T-cell (primary cell): ENCODE measurements at regions not wholly inside any gene's neighbourhood (a gene's known extent, or its start where the extent isn't known, plus 50 kb on each side); places are given as distances from the start of the nearest gene placed in this dataset.

ENCODE experiments used
- ATAC-seq, 4 experiments: fragments of 200-7000 bp in 3 of 4; fragments of 150-1000 bp in 1 of 4; cut with Tn5 transposase; replicated peaks in 1 of 4; 1 replicate in 3 of 4; 2 replicates in 1 of 4; pipeline ENCODE4 v1.10.0; 2021; ENCODE audit warnings: moderate library complexity in 3 of 4, mild to moderate bottlenecking in 2 of 4, moderate number of reproducible peaks in 1 of 4
- CTCF ChIA-PET, 2 donors: fragments of 300-600 bp; sonication (Branson Sonifier 250); formaldehyde crosslinking; loops; one replicate each; lab custom pipeline; 2022; ENCODE audit warnings: antibody characterized with exemption in 2 of 2; lab: Charles Lee
- POLR2A ChIA-PET, 2 donors: fragments of 300-600 bp; sonication (Branson Sonifier 250); formaldehyde crosslinking; loops; one replicate each; lab custom pipeline; 2022; ENCODE audit warnings: antibody characterized with exemption in 2 of 2; lab: Charles Lee
- DNase-seq, 35 experiments: peaks; one replicate each; pipeline versions ENCODE4 v3.0.0 to v3.0.0-alpha.2; 2013 to 2023
- H3K27ac ChIP-seq: one replicate; pipeline ENCODE4 v1.5.1; 2013; ENCODE audit warnings: low read length
- H3K27me3 ChIP-seq, 2 experiments: replicated peaks in 1 of 2; 1 replicate in 1 of 2; 2 replicates in 1 of 2; pipeline versions ENCODE4 v1.6.1 to v1.7.0; 2013; ENCODE audit warnings: low read length in 1 of 2, mixed read lengths in 1 of 2; ENCODE audit not compliant: control insufficient read depth in 2 of 2, insufficient read depth in 2 of 2; ENCODE audit errors: extremely low read depth in 1 of 2
- H3K36me3 ChIP-seq, 2 donors: 1 replicate in 1 of 2; 2 replicates in 1 of 2; pipeline versions ENCODE4 v1.6.1 to v1.7.0; 2013; ENCODE audit warnings: low read length in 1 of 2; ENCODE audit not compliant: control insufficient read depth in 2 of 2, insufficient read depth in 1 of 2; ENCODE audit errors: extremely low read depth in 1 of 2
- H3K4me1 ChIP-seq, 2 experiments: 1 replicate in 1 of 2; 2 replicates in 1 of 2; pipeline versions ENCODE4 v1.6.1 to v1.7.0; 2013; ENCODE audit warnings: low read length in 2 of 2, mixed read lengths in 1 of 2; ENCODE audit not compliant: insufficient read depth in 2 of 2, control insufficient read depth in 1 of 2; ENCODE audit errors: extremely low read depth in 1 of 2
- H3K4me3 ChIP-seq, 2 donors: 1 replicate in 1 of 2; 2 replicates in 1 of 2; pipeline versions ENCODE4 v1.5.1 to v1.7.0; 2013; ENCODE audit warnings: mild to moderate bottlenecking in 2 of 2, low read length in 1 of 2, moderate library complexity in 1 of 2; ENCODE audit not compliant: control insufficient read depth in 1 of 2; ENCODE audit errors: extremely low read depth in 1 of 2
- H3K9me3 ChIP-seq: 2 replicates; pipeline ENCODE4 v1.7.0; 2013
- H3K27ac Mint-ChIP-seq, 2 donors: one replicate each; pipeline ENCODE4 v1.8.0; 2020 to 2021; ENCODE audit warnings: mild to moderate bottlenecking in 2 of 2, mixed read lengths in 2 of 2
- H3K27me3 Mint-ChIP-seq, 2 donors: one replicate each; pipeline ENCODE4 v1.8.0; 2021 to 2022; ENCODE audit warnings: mixed read lengths in 2 of 2
- H3K36me3 Mint-ChIP-seq: one replicate; pipeline ENCODE4 v1.8.0; 2021; ENCODE audit warnings: mixed read lengths
- H3K4me1 Mint-ChIP-seq, 3 donors: one replicate each; pipeline ENCODE4 v1.8.0; 2020 to 2022; ENCODE audit warnings: mixed read lengths in 3 of 3, mild to moderate bottlenecking in 1 of 3
- H3K4me3 Mint-ChIP-seq, 3 donors: one replicate each; pipeline ENCODE4 v1.8.0; 2020 to 2022; ENCODE audit warnings: mild to moderate bottlenecking in 3 of 3, mixed read lengths in 3 of 3, moderate library complexity in 3 of 3
- H3K9me3 Mint-ChIP-seq, 3 donors: one replicate each; pipeline ENCODE4 v1.8.0; 2020 to 2022; ENCODE audit warnings: mixed read lengths in 3 of 3
- WGBS: methylation state at CpG from one replicate; pipeline ENCODE4 v1.1.5; 2013; ENCODE audit warnings: missing lambda C conversion rate; ENCODE audit not compliant: insufficient coverage; 5-methylcytosine and 5-hydroxymethylcytosine counted together

GRCh38 chr13:40124633-40125015 lies 469.2 kb downstream of the COG6 start:
- ChIA-PET POLR2A (no interaction called here), CTCF (no interaction called here)
- H3K4me3 ChIP-seq: no peak overlapping the region
- Mint-ChIP-seq H3K27me3 (no peaks in the 10 kb centered on the region), H3K36me3 (no peaks in the 10 kb centered on the region), H3K4me3 (no peak overlapping the region), H3K27ac (no peak overlapping the region), H3K9me3 (peaks cover 0 to 3% (median 0%) of the 10 kb centered on the region in 3 donors), H3K4me1 (peaks cover 33 to 36% (median 36%) of the 10 kb centered on the region in 3 donors)
- no peaks in the 10 kb centered on the region for H3K9me3 ChIP-seq
- DNase-seq (no peak), ATAC-seq (no peak)
- no peak overlapping the region for H3K27ac ChIP-seq
- no CpG with 5 or more reads among the region's 2 CpGs for WGBS
- H3K36me3 ChIP-seq: no peaks in the 10 kb centered on the region
- peaks cover 12 to 13% of the 10 kb centered on the region in 2 experiments for H3K4me1 ChIP-seq
- H3K27me3 ChIP-seq: no peaks in the 10 kb centered on the region

- Histone ChIP-seq H3K4me3 (no peak overlapping the region), H3K27ac (no peak overlapping the region), H3K9me3 (no peaks in the 10 kb centered on the region), H3K27me3 (no peaks in the 10 kb centered on the region), H3K36me3 (no peaks in the 10 kb centered on the region), H3K4me1 (peaks cover 12 to 13% of the 10 kb centered on the region in 2 experiments)
- Mint-ChIP-seq H3K4me1 (peaks cover 33 to 36% (median 36%) of the 10 kb centered on the region in 3 donors), H3K9me3 (peaks cover 0 to 3% (median 0%) of the 10 kb centered on the region in 3 donors), H3K27ac (no peak overlapping the region), H3K27me3 (no peaks in the 10 kb centered on the region), H3K4me3 (no peak overlapping the region), H3K36me3 (no peaks in the 10 kb centered on the region)
- CTCF ChIA-PET: interaction anchor here (0.6 to 0.7 kb wide), 3 partner anchors 48 to 652 kb away, joined by 3 to 8 read pairs (median 6); no protein-coding TSS in a partner anchor
- ATAC-seq: no peak
- 93% methylated on average over 2 of the region's 3 CpGs for WGBS
- POLR2A ChIA-PET: no interaction called here
- no peak for DNase-seq
Measured at GRCh38 chr13:40125336-40125735, 469.9 kb downstream of the COG6 start.

GRCh38 chr13:40126306-40127085 lies 471.0 kb downstream of the COG6 start:
- Mint-ChIP-seq H3K27ac (no peak overlapping the region), H3K9me3 (peaks cover 0 to 3% (median 0%) of the 10 kb centered on the region in 3 donors), H3K36me3 (no peaks in the 10 kb centered on the region), H3K4me1 (peaks cover 35 to 39% (median 36%) of the 10 kb centered on the region in 3 donors), H3K4me3 (peak overlapping the region in 1 of 3 donors; percentile 35), H3K27me3 (no peaks in the 10 kb centered on the region)
- CTCF ChIA-PET: no interaction called here
- Histone ChIP-seq H3K27ac (no peak overlapping the region), H3K4me1 (peaks cover 12 to 13% of the 10 kb centered on the region in 2 experiments), H3K4me3 (peak overlapping the region in 1 of 2 donors; percentile 7), H3K27me3 (no peaks in the 10 kb centered on the region), H3K36me3 (no peaks in the 10 kb centered on the region), H3K9me3 (no peaks in the 10 kb centered on the region)
- peak in 3 of 4 experiments; percentile 36 to 61 (median 41) for ATAC-seq
- WGBS: 100% methylated on average over 2 of the region's 7 CpGs
- POLR2A ChIA-PET: interaction anchor here in 1 of 2 donors (0.7 kb wide), 1 partner anchor 23 kb away, joined by 5 read pairs; no protein-coding TSS in a partner anchor
- no peak for DNase-seq

GRCh38 chr13:40127476-40127875 lies 472.0 kb downstream of the COG6 start:
- peaks cover 0 to 3% (median 0%) of the 10 kb centered on the region in 3 donors for H3K9me3 Mint-ChIP-seq
- no peak overlapping the region for H3K27ac Mint-ChIP-seq
- DNase-seq (no peak), ATAC-seq (no peak)
- peaks cover 38 to 44% (median 40%) of the 10 kb centered on the region in 3 donors for H3K4me1 Mint-ChIP-seq
- peaks cover 12 to 13% of the 10 kb centered on the region in 2 experiments for H3K4me1 ChIP-seq
- no peak overlapping the region for H3K27ac ChIP-seq
- CTCF ChIA-PET: interaction anchor here in 1 of 2 donors (0.6 kb wide), 1 partner anchor 528 kb away, joined by 3 read pairs; no protein-coding TSS in a partner anchor
- POLR2A ChIA-PET: no interaction called here
- no peaks in the 10 kb centered on the region for H3K9me3 ChIP-seq
- H3K4me3 Mint-ChIP-seq: peak overlapping the region in 1 of 3 donors; percentile 24
- no peaks in the 10 kb centered on the region for H3K27me3 ChIP-seq
- H3K4me3 ChIP-seq: no peak overlapping the region
- no peaks in the 10 kb centered on the region for H3K27me3 Mint-ChIP-seq
- H3K36me3 ChIP-seq: no peaks in the 10 kb centered on the region
- H3K36me3 Mint-ChIP-seq: no peaks in the 10 kb centered on the region

- POLR2A ChIA-PET: no interaction called here
- no peaks in the 10 kb centered on the region for H3K27me3 ChIP-seq
- peaks cover 0 to 3% (median 0%) of the 10 kb centered on the region in 3 donors for H3K9me3 Mint-ChIP-seq
- no peak overlapping the region for H3K4me3 ChIP-seq
- peak overlapping the region in 1 of 3 donors; percentile 24 for H3K4me3 Mint-ChIP-seq
- peaks cover 12 to 13% of the 10 kb centered on the region in 2 experiments for H3K4me1 ChIP-seq
- peaks cover 42 to 44% (median 43%) of the 10 kb centered on the region in 3 donors for H3K4me1 Mint-ChIP-seq
- no peaks in the 10 kb centered on the region for H3K36me3 Mint-ChIP-seq
- WGBS: 100% methylated on average over 1 of the region's 3 CpGs
- no peak overlapping the region for H3K27ac ChIP-seq
- no peaks in the 10 kb centered on the region for H3K27me3 Mint-ChIP-seq
- no peaks in the 10 kb centered on the region for H3K36me3 ChIP-seq
- no peak overlapping the region for H3K27ac Mint-ChIP-seq
- H3K9me3 ChIP-seq: no peaks in the 10 kb centered on the region
- CTCF ChIA-PET: interaction anchor here in 1 of 2 donors (0.6 kb wide), 1 partner anchor 527 kb away, joined by 3 read pairs; no protein-coding TSS in a partner anchor
- DNase-seq: no peak
- no peak for ATAC-seq
Measured at GRCh38 chr13:40127925-40128324, 472.5 kb downstream of the COG6 start.

- DNase-seq (no peak), ATAC-seq (no peak)
- Histone ChIP-seq H3K27ac (no peak overlapping the region), H3K4me1 (peaks cover 12 to 13% of the 10 kb centered on the region in 2 experiments), H3K9me3 (no peaks in the 10 kb centered on the region), H3K4me3 (no peak overlapping the region), H3K27me3 (no peaks in the 10 kb centered on the region), H3K36me3 (no peaks in the 10 kb centered on the region)
- POLR2A ChIA-PET: no interaction called here
- H3K4me3 Mint-ChIP-seq: no peak overlapping the region
- H3K9me3 Mint-ChIP-seq: peaks cover 0 to 3% (median 0%) of the 10 kb centered on the region in 3 donors
- CTCF ChIA-PET: no interaction called here
- no peak overlapping the region for H3K27ac Mint-ChIP-seq
- H3K36me3 Mint-ChIP-seq: no peaks in the 10 kb centered on the region
- no peaks in the 10 kb centered on the region for H3K27me3 Mint-ChIP-seq
- WGBS: 73% methylated on average over 2 of the region's 6 CpGs
- H3K4me1 Mint-ChIP-seq: peaks cover 42 to 45% (median 44%) of the 10 kb centered on the region in 3 donors
Measured at GRCh38 chr13:40129467-40129866, 474.0 kb downstream of the COG6 start.
